PC-3 (cell line): ENCODE measurements at regions not wholly inside any gene's neighbourhood (a gene's known extent, or its start where the extent isn't known, plus 50 kb on each side); places are given as distances from the start of the nearest gene placed in this dataset.

Source experiments
- CTCF ChIP-seq: fragments of 300-600 bp; sonication (generic); conservative IDR thresholded peaks from 2 replicates; pipeline ENCODE4 v1.5.1; 2017; ENCODE audit warnings: antibody characterized with exemption, low read depth, mild to moderate bottlenecking, low read length
- EZH2 ChIP-seq: fragments of 300-600 bp; sonication (generic); IDR thresholded peaks from one replicate; pipeline ENCODE4 v1.6.1; 2017; ENCODE audit warnings: antibody characterized with exemption, mild to moderate bottlenecking, low read length; ENCODE audit not compliant: unreplicated experiment
- EZH2phosphoT487 ChIP-seq: fragments of 300-600 bp; sonication (generic); IDR thresholded peaks from 2 replicates; pipeline ENCODE4 v1.6.1; 2018; ENCODE audit warnings: mild to moderate bottlenecking, antibody characterized with exemption, low read length, borderline replicate concordance

- no peak for TF ChIP-seq EZH2
- TF ChIP-seq CTCF = no peak
- no peak for TF ChIP-seq EZH2phosphoT487
Observed at GRCh38 chr11:57087991-57088390, 93.8 kb upstream of the LRRC55 start.
